CD14-positive monocyte (primary cell): ENCODE measurements at regions not wholly inside any gene's neighbourhood (a gene's known extent, or its start where the extent isn't known, plus 50 kb on each side); places are given as distances from the start of the nearest gene placed in this dataset.

Experiments used
- DNase-seq, 3 donors: peaks; one replicate each; pipeline ENCODE4 v3.0.0-alpha.2; 2011 to 2022
- H2AFZ ChIP-seq: 2 replicates; pipeline ENCODE4 v1.6.0; 2012; ENCODE audit warnings: mild to moderate bottlenecking, low read depth, low read length, inconsistent platforms; ENCODE audit not compliant: insufficient read depth, poor library complexity, severe bottlenecking
- H3K27ac ChIP-seq, 2 donors: 1 replicate in 1 of 2; 2 replicates in 1 of 2; pipeline ENCODE4 v1.5.1; 2012 to 2013; ENCODE audit warnings: low read length in 2 of 2, control low read depth in 1 of 2, inconsistent platforms in 1 of 2, low read depth in 1 of 2, mild to moderate bottlenecking in 1 of 2
- H3K27me3 ChIP-seq, 2 donors: one replicate each; pipeline versions ENCODE4 v1.6.0 to v1.6.1; 2011 to 2013; ENCODE audit warnings: low read length in 2 of 2; ENCODE audit not compliant: control insufficient read depth in 2 of 2, insufficient read depth in 2 of 2
- H3K36me3 ChIP-seq, 2 donors: replicated peaks in 1 of 2; 1 replicate in 1 of 2; 2 replicates in 1 of 2; pipeline versions ENCODE4 v1.5.1 to v1.6.1; 2012 to 2013; ENCODE audit warnings: low read length in 2 of 2, control low read depth in 1 of 2, inconsistent platforms in 1 of 2, mild to moderate bottlenecking in 1 of 2; ENCODE audit not compliant: insufficient read depth in 2 of 2, control insufficient read depth in 1 of 2
- H3K4me1 ChIP-seq, 2 donors: 1 replicate in 1 of 2; 2 replicates in 1 of 2; pipeline versions ENCODE4 v1.5.1 to v1.6.1; 2012 to 2013; ENCODE audit warnings: low read length in 2 of 2, control low read depth in 1 of 2, inconsistent platforms in 1 of 2, mild to moderate bottlenecking in 1 of 2, moderate library complexity in 1 of 2; ENCODE audit not compliant: insufficient read depth in 2 of 2, control insufficient read depth in 1 of 2
- H3K4me2 ChIP-seq: replicated peaks from 2 replicates; pipeline ENCODE3; 2012; ENCODE audit warnings: low read length, moderate library complexity, mild to moderate bottlenecking; ENCODE audit not compliant: poor library complexity, severe bottlenecking; ENCODE audit errors: extremely low read depth
- H3K4me3 ChIP-seq, 3 experiments: fragments of 200-600 bp in 1 of 3; sonication (generic) in 1 of 3; replicated peaks in 1 of 3; 1 replicate in 2 of 3; 2 replicates in 1 of 3; pipeline ENCODE4 v1.5.1; 2011 to 2013; ENCODE audit warnings: low read length in 3 of 3, mild to moderate bottlenecking in 3 of 3, control low read depth in 2 of 3, low read depth in 2 of 3, inconsistent platforms in 1 of 3, moderate library complexity in 1 of 3
- H3K79me2 ChIP-seq: 2 replicates; pipeline ENCODE4 v1.6.0; 2012; ENCODE audit warnings: mild to moderate bottlenecking, control low read depth, inconsistent platforms, low read length, moderate library complexity; ENCODE audit not compliant: insufficient read depth
- H3K9ac ChIP-seq: 2 replicates; pipeline ENCODE4 v1.6.0; 2017; ENCODE audit warnings: low read length, mild to moderate bottlenecking; ENCODE audit not compliant: insufficient read depth, poor library complexity, severe bottlenecking
- H3K9me3 ChIP-seq, 2 donors: replicated peaks in 1 of 2; 1 replicate in 1 of 2; 2 replicates in 1 of 2; pipeline versions ENCODE4 v1.5.1 to v1.6.1; 2012 to 2013; ENCODE audit warnings: low read length in 2 of 2, control low read depth in 1 of 2; ENCODE audit not compliant: control insufficient read depth in 1 of 2, insufficient read depth in 1 of 2
- H4K20me1 ChIP-seq: 2 replicates; pipeline ENCODE4 v1.6.0; 2012; ENCODE audit warnings: mild to moderate bottlenecking, low read length, control low read depth, moderate library complexity; ENCODE audit not compliant: insufficient read depth
- H3K27ac Mint-ChIP-seq, 7 donors: one replicate each; pipeline ENCODE4 v1.8.0; 2020; ENCODE audit warnings: mild to moderate bottlenecking in 7 of 7, mixed read lengths in 7 of 7, moderate library complexity in 6 of 7, inconsistent platforms in 2 of 7
- H3K27me3 Mint-ChIP-seq, 3 donors: one replicate each; pipeline ENCODE4 v1.8.0; 2021 to 2022; ENCODE audit warnings: low read depth in 3 of 3, mild to moderate bottlenecking in 3 of 3, mixed read lengths in 3 of 3, moderate library complexity in 3 of 3, inconsistent platforms in 1 of 3
- H3K36me3 Mint-ChIP-seq, 2 donors: one replicate each; pipeline ENCODE4 v1.8.0; 2020; ENCODE audit warnings: mixed read lengths in 2 of 2, inconsistent platforms in 1 of 2, mild to moderate bottlenecking in 1 of 2
- H3K4me1 Mint-ChIP-seq: one replicate; pipeline ENCODE4 v1.8.0; 2020; ENCODE audit warnings: mild to moderate bottlenecking, mixed read lengths
- H3K4me3 Mint-ChIP-seq, 2 donors: one replicate each; pipeline ENCODE4 v1.8.0; 2020; ENCODE audit warnings: mild to moderate bottlenecking in 2 of 2, mixed read lengths in 2 of 2, moderate library complexity in 1 of 2
- H3K9me3 Mint-ChIP-seq, 7 donors: one replicate each; pipeline ENCODE4 v1.8.0; 2020 to 2022; ENCODE audit warnings: mixed read lengths in 7 of 7, mild to moderate bottlenecking in 6 of 7, moderate library complexity in 6 of 7, inconsistent platforms in 2 of 7
- WGBS: methylation state at CpG from one replicate; pipeline ENCODE4 v1.1.5; 2013; ENCODE audit warnings: missing lambda C conversion rate; ENCODE audit not compliant: insufficient coverage; 5-methylcytosine and 5-hydroxymethylcytosine counted together
- intact Hi-C, 2 donors: fragments of 100-400 bp; cut with micrococcal nuclease; formaldehyde crosslinking; loops; one replicate each; pipeline versions ENCODE4 v1.15.0 to v1.15.1; 2023
- TF ChIP-seq, protein P1 (sequence below): fragments of 200-600 bp; IDR thresholded peaks from one replicate; pipeline ENCODE4 v1.8.0; 2022; ENCODE audit warnings: antibody characterized with exemption, mild to moderate bottlenecking

DNA sequence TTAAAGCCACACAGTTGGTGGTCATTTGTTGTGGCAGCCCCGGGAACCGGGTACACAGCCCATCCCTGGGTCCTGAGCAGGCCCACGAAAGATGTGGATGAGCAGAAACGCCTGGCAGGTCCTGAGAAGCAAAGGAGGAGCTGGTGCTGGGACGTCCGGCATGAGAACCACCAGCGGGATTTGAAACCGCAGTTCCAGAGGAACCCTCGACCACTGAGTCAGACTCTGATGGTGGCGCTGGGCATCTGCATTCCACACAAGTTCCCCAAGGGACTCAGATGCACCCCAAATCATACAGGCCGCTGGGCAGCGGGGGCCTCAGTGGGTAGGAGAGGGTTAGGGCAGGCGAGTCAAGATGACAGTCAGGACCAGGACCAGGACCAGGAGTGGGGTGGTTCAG, 363.0 kb downstream of the SHANK2 start:
- no peak overlapping the region for H3K4me2 ChIP-seq
- H3K4me1 ChIP-seq, result no peaks in the 10 kb centered on the region
- Mint-ChIP-seq H3K4me3 (no peak overlapping the region), H3K4me1 (no peaks in the 10 kb centered on the region), H3K9me3 (peaks cover 4 to 13% (median 8%) of the 10 kb centered on the region in 7 donors), H3K27ac (no peak overlapping the region), H3K36me3 (no peaks in the 10 kb centered on the region), H3K27me3 (peaks cover 2 to 9% (median 5%) of the 10 kb centered on the region in 3 donors)
- H3K79me2 ChIP-seq, result no peaks in the 10 kb centered on the region
- WGBS, result 72% methylated on average over 5 of the region's 13 CpGs
- H4K20me1 ChIP-seq, result no peaks in the 10 kb centered on the region
- no peaks in the 10 kb centered on the region for H3K36me3 ChIP-seq
- intact Hi-C loops, result no loop called here
- no peak overlapping the region for H2AFZ ChIP-seq
- no peak overlapping the region for H3K9ac ChIP-seq
- H3K4me3 ChIP-seq, result no peak overlapping the region
- DNase-seq, result no peak
- TF ChIP-seq, protein P1, sequence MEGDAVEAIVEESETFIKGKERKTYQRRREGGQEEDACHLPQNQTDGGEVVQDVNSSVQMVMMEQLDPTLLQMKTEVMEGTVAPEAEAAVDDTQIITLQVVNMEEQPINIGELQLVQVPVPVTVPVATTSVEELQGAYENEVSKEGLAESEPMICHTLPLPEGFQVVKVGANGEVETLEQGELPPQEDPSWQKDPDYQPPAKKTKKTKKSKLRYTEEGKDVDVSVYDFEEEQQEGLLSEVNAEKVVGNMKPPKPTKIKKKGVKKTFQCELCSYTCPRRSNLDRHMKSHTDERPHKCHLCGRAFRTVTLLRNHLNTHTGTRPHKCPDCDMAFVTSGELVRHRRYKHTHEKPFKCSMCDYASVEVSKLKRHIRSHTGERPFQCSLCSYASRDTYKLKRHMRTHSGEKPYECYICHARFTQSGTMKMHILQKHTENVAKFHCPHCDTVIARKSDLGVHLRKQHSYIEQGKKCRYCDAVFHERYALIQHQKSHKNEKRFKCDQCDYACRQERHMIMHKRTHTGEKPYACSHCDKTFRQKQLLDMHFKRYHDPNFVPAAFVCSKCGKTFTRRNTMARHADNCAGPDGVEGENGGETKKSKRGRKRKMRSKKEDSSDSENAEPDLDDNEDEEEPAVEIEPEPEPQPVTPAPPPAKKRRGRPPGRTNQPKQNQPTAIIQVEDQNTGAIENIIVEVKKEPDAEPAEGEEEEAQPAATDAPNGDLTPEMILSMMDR, result no peak
- no peaks in the 10 kb centered on the region for H3K27me3 ChIP-seq
- no peak overlapping the region for H3K27ac ChIP-seq
- H3K9me3 ChIP-seq, result peaks cover 0 to 7% of the 10 kb centered on the region in 2 donors

- Histone ChIP-seq H3K4me3 (no peak overlapping the region), H3K4me1 (no peaks in the 10 kb centered on the region), H3K27ac (no peak overlapping the region), H3K27me3 (no peaks in the 10 kb centered on the region), H3K9ac (no peak overlapping the region), H3K9me3 (peaks cover 1 to 11% of the 10 kb centered on the region in 2 donors), H3K79me2 (no peaks in the 10 kb centered on the region), H4K20me1 (no peaks in the 10 kb centered on the region), H2AFZ (no peak overlapping the region), H3K4me2 (no peak overlapping the region), H3K36me3 (no peaks in the 10 kb centered on the region)
- H3K36me3 Mint-ChIP-seq, result no peaks in the 10 kb centered on the region
- intact Hi-C loops, result no loop called here
- peaks cover 5 to 6% (median 6%) of the 10 kb centered on the region in 3 donors for H3K27me3 Mint-ChIP-seq
- H3K4me3 Mint-ChIP-seq, result no peak overlapping the region
- TF ChIP-seq, protein P1, result no peak
- WGBS, result 84% methylated on average over 6 of the region's 9 CpGs
- H3K27ac Mint-ChIP-seq, result no peak overlapping the region
- no peaks in the 10 kb centered on the region for H3K4me1 Mint-ChIP-seq
- DNase-seq, result no peak
- H3K9me3 Mint-ChIP-seq, result peaks cover 8 to 25% (median 13%) of the 10 kb centered on the region in 7 donors
These were observed 360.5 kb downstream of the SHANK2 start for GRCh38 chr11:70891844-70892380.
